OCI-LY1 (cell line): ENCODE measurements at regions not wholly inside any gene's neighbourhood (a gene's known extent, or its start where the extent isn't known, plus 50 kb on each side); places are given as distances from the start of the nearest gene placed in this dataset.

Source experiments
- EZH2 ChIP-seq: fragments of 200-600 bp; sonication (generic), shearing (Covaris generic); IDR thresholded peaks from 2 replicates; pipeline ENCODE4 v1.8.0; 2017; ENCODE audit warnings: borderline replicate concordance, mixed run types, mild to moderate bottlenecking, antibody characterized with exemption, low read length, moderate library complexity, mixed read lengths
- TF ChIP-seq, protein P1 (sequence below): fragments of 200-600 bp; sonication (generic), shearing (Covaris generic); IDR thresholded peaks from 2 replicates; pipeline ENCODE4 v1.5.1; 2017; ENCODE audit warnings: mild to moderate bottlenecking, antibody characterized with exemption, low read length, moderate library complexity, mixed read lengths

DNA sequence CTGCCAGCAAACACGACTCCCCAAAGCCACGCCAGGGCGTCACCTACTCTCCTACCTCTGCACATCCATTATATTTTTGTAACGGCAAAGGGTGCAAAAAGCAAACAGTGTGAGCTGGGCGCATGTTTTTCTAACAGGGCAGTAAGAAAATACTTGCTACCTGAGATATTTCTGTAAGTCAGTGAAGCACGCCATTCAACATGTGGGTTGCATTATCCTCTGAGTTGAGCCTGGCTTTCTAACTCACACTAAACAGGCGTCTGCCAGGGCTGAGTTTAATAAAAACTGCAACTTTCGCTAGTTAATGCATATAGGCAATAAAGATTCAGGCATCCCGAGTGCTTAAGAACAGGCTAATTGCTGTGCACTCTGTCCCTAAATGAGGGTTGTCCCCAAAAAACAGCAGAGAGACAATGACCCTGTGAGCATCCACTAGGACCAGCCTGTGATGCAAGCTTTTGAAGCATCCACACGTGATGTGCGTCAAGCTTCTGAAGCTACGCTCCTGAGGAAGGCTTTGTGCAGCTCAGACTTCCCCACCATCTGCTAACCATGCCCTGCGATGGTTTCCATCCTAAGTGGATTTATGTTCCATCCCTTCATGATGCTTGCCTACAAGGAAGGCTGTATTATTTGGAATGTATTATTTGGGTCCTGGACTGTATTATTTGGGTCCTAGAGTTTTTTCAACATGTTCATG, 70.0 kb upstream of the SIM2 start:
- TF ChIP-seq, protein P1, sequence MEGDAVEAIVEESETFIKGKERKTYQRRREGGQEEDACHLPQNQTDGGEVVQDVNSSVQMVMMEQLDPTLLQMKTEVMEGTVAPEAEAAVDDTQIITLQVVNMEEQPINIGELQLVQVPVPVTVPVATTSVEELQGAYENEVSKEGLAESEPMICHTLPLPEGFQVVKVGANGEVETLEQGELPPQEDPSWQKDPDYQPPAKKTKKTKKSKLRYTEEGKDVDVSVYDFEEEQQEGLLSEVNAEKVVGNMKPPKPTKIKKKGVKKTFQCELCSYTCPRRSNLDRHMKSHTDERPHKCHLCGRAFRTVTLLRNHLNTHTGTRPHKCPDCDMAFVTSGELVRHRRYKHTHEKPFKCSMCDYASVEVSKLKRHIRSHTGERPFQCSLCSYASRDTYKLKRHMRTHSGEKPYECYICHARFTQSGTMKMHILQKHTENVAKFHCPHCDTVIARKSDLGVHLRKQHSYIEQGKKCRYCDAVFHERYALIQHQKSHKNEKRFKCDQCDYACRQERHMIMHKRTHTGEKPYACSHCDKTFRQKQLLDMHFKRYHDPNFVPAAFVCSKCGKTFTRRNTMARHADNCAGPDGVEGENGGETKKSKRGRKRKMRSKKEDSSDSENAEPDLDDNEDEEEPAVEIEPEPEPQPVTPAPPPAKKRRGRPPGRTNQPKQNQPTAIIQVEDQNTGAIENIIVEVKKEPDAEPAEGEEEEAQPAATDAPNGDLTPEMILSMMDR, result no peak
- TF ChIP-seq EZH2, result no peak
